Loucy (cell line): ENCODE measurements at regions not wholly inside any gene's neighbourhood (a gene's known extent, or its start where the extent isn't known, plus 50 kb on each side); places are given as distances from the start of the nearest gene placed in this dataset.

ENCODE experiments used
- H2AFZ ChIP-seq: fragments of 200-600 bp; sonication (generic); 2 replicates; pipeline ENCODE4 v1.6.0; 2016; ENCODE audit warnings: antibody characterized with exemption, mild to moderate bottlenecking, low read length, moderate library complexity
- H3F3A ChIP-seq: fragments of 200-600 bp; 2 replicates; pipeline ENCODE4 v1.6.0; 2016; ENCODE audit warnings: antibody characterized with exemption, low read depth, mild to moderate bottlenecking
- H3K27me3 ChIP-seq: fragments of 200-600 bp; sonication (generic); 2 replicates; pipeline ENCODE4 v1.6.1; 2014; ENCODE audit warnings: low read length, mild to moderate bottlenecking; ENCODE audit not compliant: insufficient read depth, poor library complexity, severe bottlenecking
- H3K36me3 ChIP-seq: fragments of 200-600 bp; sonication (generic); 2 replicates; pipeline ENCODE4 v1.6.1; 2016; ENCODE audit warnings: low read length; ENCODE audit not compliant: insufficient read depth
- H3K4me1 ChIP-seq: fragments of 200-600 bp; sonication (generic); 2 replicates; pipeline ENCODE4 v1.5.1; 2014; ENCODE audit warnings: low read length, mild to moderate bottlenecking; ENCODE audit not compliant: insufficient read depth, poor library complexity, severe bottlenecking
- H3K4me2 ChIP-seq: fragments of 200-600 bp; sonication (generic); 2 replicates; pipeline ENCODE4 v1.6.0; 2014; ENCODE audit warnings: antibody characterized with exemption, low read length, low read depth, mild to moderate bottlenecking; ENCODE audit not compliant: poor library complexity, severe bottlenecking
- H3K4me3 ChIP-seq: fragments of 200-600 bp; sonication (generic); 2 replicates; pipeline ENCODE4 v1.5.1; 2014; ENCODE audit warnings: low read length, mild to moderate bottlenecking, mixed read lengths; ENCODE audit not compliant: poor library complexity, severe bottlenecking
- H3K79me2 ChIP-seq: fragments of 200-600 bp; sonication (generic); 2 replicates; pipeline ENCODE4 v1.6.1; 2014; ENCODE audit warnings: low read length; ENCODE audit not compliant: insufficient read depth
- H3K9ac ChIP-seq: fragments of 200-600 bp; sonication (generic); 2 replicates; pipeline ENCODE4 v1.6.0; 2014; ENCODE audit warnings: mild to moderate bottlenecking, low read depth, low read length, moderate library complexity; ENCODE audit not compliant: poor library complexity, severe bottlenecking
- H3K9me2 ChIP-seq: fragments of 200-600 bp; sonication (generic); replicated peaks from 2 replicates; pipeline ENCODE4 v1.6.1; 2016; ENCODE audit warnings: low read depth, low read length, mixed read lengths
- H3K9me3 ChIP-seq: fragments of 200-600 bp; sonication (generic); 2 replicates; pipeline ENCODE4 v1.6.1; 2014; ENCODE audit warnings: mild to moderate bottlenecking, antibody characterized with exemption, low read length, low read depth; ENCODE audit not compliant: insufficient read depth
- H4K20me1 ChIP-seq: fragments of 200-600 bp; sonication (generic); 2 replicates; pipeline ENCODE4 v1.6.0; 2014; ENCODE audit warnings: antibody characterized with exemption, low read length, mild to moderate bottlenecking; ENCODE audit not compliant: insufficient read depth, poor library complexity, severe bottlenecking
- EZH2phosphoT487 ChIP-seq: fragments of 200-600 bp; IDR thresholded peaks from 2 replicates; pipeline ENCODE4 v1.6.1; 2018; ENCODE audit warnings: antibody characterized with exemption, mild to moderate bottlenecking, moderate library complexity, borderline replicate concordance
- TF ChIP-seq, protein P1 (sequence below): fragments of 200-600 bp; sonication (generic); conservative IDR thresholded peaks from 2 replicates; pipeline ENCODE4 v1.5.1; 2014; ENCODE audit warnings: mild to moderate bottlenecking, antibody characterized with exemption, low read length

GRCh38 chr1:87212431-87213134 is 116.1 kb upstream of the LMO4 start:
- Histone ChIP-seq H3K4me3 (no peak overlapping the region), H4K20me1 (no peaks in the 10 kb centered on the region), H3K36me3 (no peaks in the 10 kb centered on the region), H3K27me3 (no peaks in the 10 kb centered on the region), H3K9me3 (no peaks in the 10 kb centered on the region), H3K79me2 (no peaks in the 10 kb centered on the region), H3K9me2 (no peaks in the 10 kb centered on the region), H3K4me2 (no peak overlapping the region), H2AFZ (no peak overlapping the region), H3F3A (no peaks in the 10 kb centered on the region), H3K9ac (no peak overlapping the region), H3K4me1 (no peaks in the 10 kb centered on the region)
- no peak for TF ChIP-seq EZH2phosphoT487
- TF ChIP-seq, protein P1, sequence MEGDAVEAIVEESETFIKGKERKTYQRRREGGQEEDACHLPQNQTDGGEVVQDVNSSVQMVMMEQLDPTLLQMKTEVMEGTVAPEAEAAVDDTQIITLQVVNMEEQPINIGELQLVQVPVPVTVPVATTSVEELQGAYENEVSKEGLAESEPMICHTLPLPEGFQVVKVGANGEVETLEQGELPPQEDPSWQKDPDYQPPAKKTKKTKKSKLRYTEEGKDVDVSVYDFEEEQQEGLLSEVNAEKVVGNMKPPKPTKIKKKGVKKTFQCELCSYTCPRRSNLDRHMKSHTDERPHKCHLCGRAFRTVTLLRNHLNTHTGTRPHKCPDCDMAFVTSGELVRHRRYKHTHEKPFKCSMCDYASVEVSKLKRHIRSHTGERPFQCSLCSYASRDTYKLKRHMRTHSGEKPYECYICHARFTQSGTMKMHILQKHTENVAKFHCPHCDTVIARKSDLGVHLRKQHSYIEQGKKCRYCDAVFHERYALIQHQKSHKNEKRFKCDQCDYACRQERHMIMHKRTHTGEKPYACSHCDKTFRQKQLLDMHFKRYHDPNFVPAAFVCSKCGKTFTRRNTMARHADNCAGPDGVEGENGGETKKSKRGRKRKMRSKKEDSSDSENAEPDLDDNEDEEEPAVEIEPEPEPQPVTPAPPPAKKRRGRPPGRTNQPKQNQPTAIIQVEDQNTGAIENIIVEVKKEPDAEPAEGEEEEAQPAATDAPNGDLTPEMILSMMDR: no peak

- H3K9me2 ChIP-seq: no peaks in the 10 kb centered on the region
- H3K79me2 ChIP-seq: no peaks in the 10 kb centered on the region
- no peaks in the 10 kb centered on the region for H3K4me1 ChIP-seq
- no peak overlapping the region for H3K4me2 ChIP-seq
- no peaks in the 10 kb centered on the region for H4K20me1 ChIP-seq
- no peaks in the 10 kb centered on the region for H3F3A ChIP-seq
- H3K36me3 ChIP-seq: no peaks in the 10 kb centered on the region
- no peak overlapping the region for H2AFZ ChIP-seq
- no peaks in the 10 kb centered on the region for H3K27me3 ChIP-seq
- no peaks in the 10 kb centered on the region for H3K9me3 ChIP-seq
- no peak overlapping the region for H3K4me3 ChIP-seq
- H3K9ac ChIP-seq: no peak overlapping the region
- no peak for TF ChIP-seq EZH2phosphoT487
- TF ChIP-seq, protein P1: no peak
These were observed 115.6 kb upstream of the LMO4 start for GRCh38 chr1:87213135-87213515.

GRCh38 chr1:87215592-87215991 is 113.1 kb upstream of the LMO4 start:
- Histone ChIP-seq H3K79me2 (no peaks in the 10 kb centered on the region), H4K20me1 (no peaks in the 10 kb centered on the region), H3K4me1 (no peaks in the 10 kb centered on the region), H3K4me2 (no peak overlapping the region), H3K9me2 (no peaks in the 10 kb centered on the region), H3K36me3 (no peaks in the 10 kb centered on the region), H3K9ac (no peak overlapping the region), H3K27me3 (no peaks in the 10 kb centered on the region), H3K4me3 (no peak overlapping the region), H2AFZ (no peak overlapping the region), H3K9me3 (no peaks in the 10 kb centered on the region), H3F3A (no peaks in the 10 kb centered on the region)
- TF ChIP-seq, protein P1: no peak
- no peak for TF ChIP-seq EZH2phosphoT487
